Right lobe of liver (tissue), 4 donors: ENCODE measurements at regions not wholly inside any gene's neighbourhood (a gene's known extent, or its start where the extent isn't known, plus 50 kb on each side); places are given as distances from the start of the nearest gene placed in this dataset.

Experiments
- POLR2A ChIP-seq: fragments of 450-650 bp; IDR thresholded peaks from one replicate; pipeline ENCODE4 v1.6.1; 2017; ENCODE audit warnings: antibody characterized with exemption, mild to moderate bottlenecking
- TF ChIP-seq, protein P1 (sequence below), 4 donors: fragments of 200-600 bp in 3 of 4; fragments of 450-650 bp in 1 of 4; IDR thresholded peaks; one replicate each; pipeline versions ENCODE4 v1.5.1 to v1.8.0; 2016 to 2022; ENCODE audit warnings: antibody characterized with exemption in 4 of 4, mild to moderate bottlenecking in 2 of 4
- donor health status: DM: no; HTN: no; CAD: no.
- donor health status: DM: no; HTN: no; CAD: no.
- donor health status: DM: no; HTN: yes; CAD: no.

GRCh38 chr2:79271456-79271855 is 111.9 kb upstream of the REG3A start:
- TF ChIP-seq POLR2A, result no peak
- TF ChIP-seq, protein P1, sequence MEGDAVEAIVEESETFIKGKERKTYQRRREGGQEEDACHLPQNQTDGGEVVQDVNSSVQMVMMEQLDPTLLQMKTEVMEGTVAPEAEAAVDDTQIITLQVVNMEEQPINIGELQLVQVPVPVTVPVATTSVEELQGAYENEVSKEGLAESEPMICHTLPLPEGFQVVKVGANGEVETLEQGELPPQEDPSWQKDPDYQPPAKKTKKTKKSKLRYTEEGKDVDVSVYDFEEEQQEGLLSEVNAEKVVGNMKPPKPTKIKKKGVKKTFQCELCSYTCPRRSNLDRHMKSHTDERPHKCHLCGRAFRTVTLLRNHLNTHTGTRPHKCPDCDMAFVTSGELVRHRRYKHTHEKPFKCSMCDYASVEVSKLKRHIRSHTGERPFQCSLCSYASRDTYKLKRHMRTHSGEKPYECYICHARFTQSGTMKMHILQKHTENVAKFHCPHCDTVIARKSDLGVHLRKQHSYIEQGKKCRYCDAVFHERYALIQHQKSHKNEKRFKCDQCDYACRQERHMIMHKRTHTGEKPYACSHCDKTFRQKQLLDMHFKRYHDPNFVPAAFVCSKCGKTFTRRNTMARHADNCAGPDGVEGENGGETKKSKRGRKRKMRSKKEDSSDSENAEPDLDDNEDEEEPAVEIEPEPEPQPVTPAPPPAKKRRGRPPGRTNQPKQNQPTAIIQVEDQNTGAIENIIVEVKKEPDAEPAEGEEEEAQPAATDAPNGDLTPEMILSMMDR (IDR thresholded peaks at IDR 0.05), result no peak
